Neuronal stem cell (in vitro differentiated cells): ENCODE measurements at regions not wholly inside any gene's neighbourhood (a gene's known extent, or its start where the extent isn't known, plus 50 kb on each side); places are given as distances from the start of the nearest gene placed in this dataset.

Experiments used
- DNase-seq: peaks from one replicate; pipeline ENCODE4 v3.0.0-alpha.2; 2013; ENCODE audit warnings: low spot score
- H2AFZ ChIP-seq: one replicate; pipeline ENCODE4 v1.6.1; 2013; ENCODE audit warnings: mild to moderate bottlenecking, low read length, inconsistent platforms
- H2AK5ac ChIP-seq: 2 replicates; pipeline ENCODE4 v1.6.1; 2013; ENCODE audit warnings: low read depth, mild to moderate bottlenecking, inconsistent platforms, low read length, moderate library complexity, mixed read lengths
- H2BK120ac ChIP-seq: 2 replicates; pipeline ENCODE4 v1.6.1; 2013; ENCODE audit warnings: low read depth, mild to moderate bottlenecking, inconsistent platforms, low read length, moderate library complexity, mixed read lengths
- H2BK12ac ChIP-seq: one replicate; pipeline ENCODE4 v1.6.1; 2013; ENCODE audit warnings: low read length, inconsistent platforms
- H2BK15ac ChIP-seq: 2 replicates; pipeline ENCODE4 v1.6.1; 2013; ENCODE audit warnings: mild to moderate bottlenecking, low read length, inconsistent platforms, mixed read lengths
- H2BK5ac ChIP-seq: one replicate; pipeline ENCODE4 v1.6.1; 2013; ENCODE audit warnings: inconsistent platforms, mild to moderate bottlenecking, low read length, moderate library complexity
- H3K14ac ChIP-seq: one replicate; pipeline ENCODE4 v1.6.1; 2013; ENCODE audit warnings: low read length, inconsistent platforms
- H3K18ac ChIP-seq: 2 replicates; pipeline ENCODE4 v1.6.1; 2013; ENCODE audit warnings: low read length, inconsistent platforms
- H3K23ac ChIP-seq: 2 replicates; pipeline ENCODE4 v1.6.1; 2013; ENCODE audit warnings: low read depth, mild to moderate bottlenecking, mixed read lengths, low read length, inconsistent platforms; ENCODE audit not compliant: poor library complexity
- H3K27ac ChIP-seq: replicated peaks from 3 replicates; pipeline ENCODE4 v1.5.1; 2013; ENCODE audit warnings: low read length, inconsistent platforms
- H3K27me3 ChIP-seq, 3 experiments: 2 replicates each; pipeline ENCODE4 v1.6.1; 2013; ENCODE audit warnings: low read length in 3 of 3, mild to moderate bottlenecking in 2 of 3, inconsistent platforms in 1 of 3, low read depth in 1 of 3, mixed read lengths in 1 of 3, moderate library complexity in 1 of 3; ENCODE audit not compliant: control insufficient read depth in 3 of 3, insufficient read depth in 3 of 3
- H3K36me3 ChIP-seq, 2 donors: replicated peaks in 1 of 2; 2 replicates each; pipeline ENCODE4 v1.6.1; 2013; ENCODE audit warnings: low read length in 2 of 2; ENCODE audit not compliant: control insufficient read depth in 2 of 2, insufficient read depth in 2 of 2
- H3K4ac ChIP-seq: 2 replicates; pipeline ENCODE4 v1.6.1; 2013; ENCODE audit warnings: inconsistent platforms, mild to moderate bottlenecking, low read length, moderate library complexity
- H3K4me1 ChIP-seq, 2 donors: 1 replicate in 1 of 2; 2 replicates in 1 of 2; pipeline ENCODE4 v1.6.1; 2013; ENCODE audit warnings: low read length in 2 of 2, low read depth in 1 of 2; ENCODE audit not compliant: control insufficient read depth in 2 of 2, insufficient read depth in 1 of 2
- H3K4me2 ChIP-seq: one replicate; pipeline ENCODE4 v1.6.1; 2013; ENCODE audit warnings: mild to moderate bottlenecking, low read length, inconsistent platforms; ENCODE audit not compliant: insufficient read depth, poor library complexity, severe bottlenecking
- H3K4me3 ChIP-seq, 2 donors: 2 replicates each; pipeline ENCODE4 v1.5.1; 2013; ENCODE audit warnings: low read length in 2 of 2, mild to moderate bottlenecking in 2 of 2, inconsistent platforms in 1 of 2, moderate library complexity in 1 of 2
- H3K79me1 ChIP-seq: one replicate; pipeline ENCODE4 v1.6.1; 2013; ENCODE audit warnings: low read depth, mild to moderate bottlenecking, inconsistent platforms, low read length, moderate library complexity
- H3K9ac ChIP-seq: one replicate; pipeline ENCODE4 v1.6.1; 2013; ENCODE audit warnings: mild to moderate bottlenecking, low read depth, low read length, inconsistent platforms; ENCODE audit not compliant: poor library complexity
- H3K9me3 ChIP-seq, 2 donors: replicated peaks in 1 of 2; 2 replicates each; pipeline versions ENCODE3 to v1.6.1; 2013; ENCODE audit warnings: low read length in 2 of 2, mild to moderate bottlenecking in 2 of 2, inconsistent platforms in 1 of 2, low read depth in 1 of 2, mixed read lengths in 1 of 2, moderate library complexity in 1 of 2; ENCODE audit not compliant: control insufficient read depth in 2 of 2, insufficient read depth in 1 of 2
- H4K8ac ChIP-seq: one replicate; pipeline ENCODE4 v1.6.1; 2013; ENCODE audit warnings: low read depth, mild to moderate bottlenecking, inconsistent platforms, low read length, moderate library complexity
- H4K91ac ChIP-seq: one replicate; pipeline ENCODE4 v1.6.1; 2013; ENCODE audit warnings: low read length, low read depth, mild to moderate bottlenecking, inconsistent platforms; ENCODE audit not compliant: poor library complexity
- WGBS, 2 donors: extraction: QIAGEN DNeasy Blood & Tissue Kit; methylation state at CpG; one replicate each; pipeline ENCODE4 v1.1.7; 2013; ENCODE audit warnings: missing lambda C conversion rate in 2 of 2, mixed read lengths in 1 of 2; ENCODE audit not compliant: insufficient read length in 2 of 2, insufficient replicate concordance in 1 of 2; ENCODE audit errors: extremely low coverage in 2 of 2; 5-methylcytosine and 5-hydroxymethylcytosine counted together

DNA sequence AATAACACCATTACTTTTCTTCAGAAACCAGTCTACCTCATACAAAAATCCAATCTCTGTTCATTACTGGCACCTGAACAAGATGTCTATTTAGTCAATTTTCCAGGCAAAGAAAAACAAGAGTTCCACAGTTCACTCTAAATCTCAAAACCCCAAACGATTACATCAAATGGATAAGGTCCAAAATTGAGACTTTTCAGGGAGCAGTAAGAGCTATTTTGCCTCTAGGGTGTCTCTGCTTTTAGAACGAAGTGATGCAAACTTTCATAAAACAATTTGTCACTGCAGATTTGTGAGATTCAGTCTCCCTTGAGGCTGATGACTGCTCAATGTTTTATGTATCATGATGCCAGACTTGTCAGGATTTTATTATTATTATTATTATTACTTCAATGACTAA is 937.0 kb upstream of the PHF14 start:
- Histone ChIP-seq H2AFZ (no peak overlapping the region), H3K14ac (no peak overlapping the region), H3K27me3 (no peaks in the 10 kb centered on the region), H3K23ac (no peak overlapping the region), H4K8ac (no peak overlapping the region), H3K4ac (no peak overlapping the region), H3K4me3 (no peak overlapping the region), H3K79me1 (no peaks in the 10 kb centered on the region), H3K4me1 (no peaks in the 10 kb centered on the region), H3K18ac (no peak overlapping the region), H2BK12ac (no peak overlapping the region), H3K9me3 (no peaks in the 10 kb centered on the region), H3K9ac (no peak overlapping the region), H2BK120ac (no peak overlapping the region), H3K27ac (no peak overlapping the region), H4K91ac (no peak overlapping the region), H2BK15ac (no peak overlapping the region), H3K4me2 (no peak overlapping the region), H2AK5ac (no peak overlapping the region), H3K36me3 (no peaks in the 10 kb centered on the region), H2BK5ac (no peak overlapping the region)
- no CpG with 5 or more reads among the region's 2 CpGs for WGBS, 2 donors
- no peak for DNase-seq

DNA sequence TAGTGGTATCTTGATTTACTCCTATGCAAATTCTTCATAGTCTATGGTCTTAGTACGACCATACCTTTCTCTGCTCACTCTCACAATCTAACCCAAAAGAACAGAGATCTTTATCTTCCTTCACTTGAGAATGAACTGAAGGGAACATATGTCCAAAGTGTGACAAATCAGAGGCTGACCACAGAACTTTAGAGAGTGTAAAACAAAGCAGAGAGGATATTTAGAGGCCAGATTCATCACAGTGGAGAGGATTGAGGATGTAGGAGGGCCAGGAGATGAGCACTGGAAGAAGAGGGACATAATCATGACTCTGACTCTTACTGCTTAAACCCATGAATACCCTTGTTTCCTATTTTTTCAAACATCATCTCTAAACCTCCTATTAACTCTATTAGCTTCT is 935.3 kb upstream of the PHF14 start:
- no peaks in the 10 kb centered on the region for H3K79me1 ChIP-seq
- no peak overlapping the region for H3K18ac ChIP-seq
- H3K4me1 ChIP-seq = no peaks in the 10 kb centered on the region
- peak overlapping the region; percentile 8 for H2AFZ ChIP-seq
- no peaks in the 10 kb centered on the region for H3K27me3 ChIP-seq
- no peak overlapping the region for H4K8ac ChIP-seq
- no CpG with 5 or more reads among the region's 1 CpG for WGBS, 2 donors
- no peak overlapping the region for H3K14ac ChIP-seq
- no peak overlapping the region for H4K91ac ChIP-seq
- no peak overlapping the region for H3K4me3 ChIP-seq
- no peaks in the 10 kb centered on the region for H3K9me3 ChIP-seq
- no peak overlapping the region for H3K23ac ChIP-seq
- H2BK12ac ChIP-seq = no peak overlapping the region
- no peak overlapping the region for H3K9ac ChIP-seq
- no peaks in the 10 kb centered on the region for H3K36me3 ChIP-seq
- DNase-seq = no peak
- no peak overlapping the region for H2BK15ac ChIP-seq
- no peak overlapping the region for H2BK120ac ChIP-seq
- no peak overlapping the region for H2AK5ac ChIP-seq
- no peak overlapping the region for H3K4me2 ChIP-seq
- no peak overlapping the region for H3K4ac ChIP-seq
- no peak overlapping the region for H2BK5ac ChIP-seq
- H3K27ac ChIP-seq = no peak overlapping the region

DNA sequence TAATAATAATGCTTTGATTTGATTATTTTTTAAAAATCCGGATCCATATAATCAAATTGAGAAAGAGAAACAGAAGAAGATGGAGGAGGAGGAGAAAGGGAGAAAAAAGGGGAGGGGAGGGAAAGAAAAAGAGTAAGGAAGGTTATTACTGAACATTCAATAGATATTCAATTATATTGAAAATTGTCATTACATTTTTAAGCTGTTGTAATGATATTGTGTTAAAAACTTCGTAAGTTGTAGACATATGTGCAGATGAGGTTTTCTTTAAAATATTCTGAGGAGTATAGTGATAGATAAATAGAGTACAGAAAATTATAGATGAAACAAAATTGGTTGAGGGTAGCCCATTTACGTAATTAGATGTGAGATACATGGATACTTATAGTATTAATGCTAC is 933.0 kb upstream of the PHF14 start:
- H3K9ac ChIP-seq = no peak overlapping the region
- H4K8ac ChIP-seq = no peak overlapping the region
- H3K23ac ChIP-seq = no peak overlapping the region
- DNase-seq = no peak
- no CpG with 5 or more reads among the region's 3 CpGs for WGBS, 2 donors
- no peak overlapping the region for H3K4ac ChIP-seq
- no peaks in the 10 kb centered on the region for H3K4me1 ChIP-seq
- H2BK15ac ChIP-seq = no peak overlapping the region
- no peak overlapping the region for H3K14ac ChIP-seq
- H4K91ac ChIP-seq = no peak overlapping the region
- H3K4me2 ChIP-seq = no peak overlapping the region
- no peaks in the 10 kb centered on the region for H3K36me3 ChIP-seq
- no peak overlapping the region for H2AFZ ChIP-seq
- no peaks in the 10 kb centered on the region for H3K79me1 ChIP-seq
- H2BK120ac ChIP-seq = no peak overlapping the region
- H3K18ac ChIP-seq = no peak overlapping the region
- no peaks in the 10 kb centered on the region for H3K27me3 ChIP-seq
- H2BK5ac ChIP-seq = no peak overlapping the region
- H2AK5ac ChIP-seq = no peak overlapping the region
- H3K27ac ChIP-seq = no peak overlapping the region
- no peaks in the 10 kb centered on the region for H3K9me3 ChIP-seq
- no peak overlapping the region for H2BK12ac ChIP-seq
- no peak overlapping the region for H3K4me3 ChIP-seq

DNA sequence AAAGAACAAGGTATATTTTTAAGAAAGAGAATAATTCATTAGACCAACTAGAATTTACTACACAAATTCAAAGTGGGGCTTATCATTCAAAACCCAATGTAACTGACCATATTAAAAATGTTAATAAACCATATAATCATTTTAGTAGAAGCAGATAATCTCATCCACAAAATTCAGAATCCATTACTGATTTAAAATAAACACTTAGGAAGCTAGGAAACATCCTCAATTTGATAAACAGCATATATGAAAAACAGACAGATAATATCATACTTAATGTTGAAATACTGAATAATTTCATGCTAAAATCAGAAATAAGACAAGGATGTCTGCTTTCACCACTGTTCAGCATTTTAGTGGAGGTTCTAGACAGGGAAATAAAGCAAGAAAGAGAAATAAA is 902.8 kb upstream of the PHF14 start:
- Histone ChIP-seq H3K23ac (no peak overlapping the region), H2BK15ac (no peak overlapping the region), H3K18ac (no peak overlapping the region), H3K4me3 (no peak overlapping the region), H3K79me1 (no peaks in the 10 kb centered on the region), H3K36me3 (no peaks in the 10 kb centered on the region), H4K8ac (no peak overlapping the region), H3K27me3 (no peaks in the 10 kb centered on the region), H3K4ac (no peak overlapping the region), H2BK5ac (no peak overlapping the region), H3K4me2 (no peak overlapping the region), H2BK120ac (no peak overlapping the region), H2AFZ (no peak overlapping the region), H3K9ac (no peak overlapping the region), H3K27ac (no peak overlapping the region), H4K91ac (no peak overlapping the region), H2BK12ac (no peak overlapping the region), H3K14ac (no peak overlapping the region), H2AK5ac (no peak overlapping the region), H3K9me3 (no peaks in the 10 kb centered on the region), H3K4me1 (no peaks in the 10 kb centered on the region)
- no peak for DNase-seq
